GM23338 (cell line): ENCODE measurements at regions not wholly inside any gene's neighbourhood (a gene's known extent, or its start where the extent isn't known, plus 50 kb on each side); places are given as distances from the start of the nearest gene placed in this dataset.

Experiments
- CREB1 ChIP-seq: fragments of 250-450 bp; sonication (Bioruptor Pico); IDR thresholded peaks from 2 replicates; pipeline ENCODE4 v1.5.0; 2020; ENCODE audit warnings: low read depth, mild to moderate bottlenecking, moderate library complexity
- CTCF ChIP-seq, 2 experiments: fragments of 200-600 bp in 1 of 2; sonication (generic) in 1 of 2; conservative IDR thresholded peaks; 2 replicates each; pipeline versions ENCODE4 v1.5.1 to v1.6.1; 2016 to 2017; ENCODE audit warnings: antibody characterized with exemption in 2 of 2, low read depth in 2 of 2, mild to moderate bottlenecking in 2 of 2, moderate library complexity in 1 of 2
- EZH2 ChIP-seq: fragments of 200-600 bp; sonication (generic); IDR thresholded peaks from one replicate; pipeline ENCODE4 v1.8.0; 2017; ENCODE audit warnings: antibody characterized with exemption, mild to moderate bottlenecking, low read depth; ENCODE audit not compliant: unreplicated experiment
- EZH2phosphoT487 ChIP-seq: fragments of 200-600 bp; sonication (generic); IDR thresholded peaks from one replicate; pipeline ENCODE4 v1.8.1; 2018; ENCODE audit warnings: antibody characterized with exemption; ENCODE audit not compliant: unreplicated experiment
- JUNB ChIP-seq: IDR thresholded peaks from one replicate; pipeline ENCODE4 v1.6.1; 2016; ENCODE audit warnings: antibody characterized with exemption; ENCODE audit not compliant: unreplicated experiment
- NANOG ChIP-seq: IDR thresholded peaks from 2 replicates; pipeline ENCODE4 v1.6.1; 2016; ENCODE audit warnings: antibody characterized with exemption, borderline replicate concordance
- POLR2AphosphoS5 ChIP-seq: IDR thresholded peaks from 2 replicates; pipeline ENCODE4 v1.6.1; 2016; ENCODE audit warnings: antibody characterized with exemption, low read depth
- REST ChIP-seq: IDR thresholded peaks from one replicate; pipeline ENCODE4 v1.6.1; 2018; ENCODE audit warnings: antibody characterized with exemption; ENCODE audit not compliant: unreplicated experiment
- STAT1 ChIP-seq: IDR thresholded peaks from one replicate; pipeline ENCODE4 v1.6.1; 2016; ENCODE audit warnings: antibody characterized with exemption; ENCODE audit not compliant: unreplicated experiment
- TF ChIP-seq, protein P1 (sequence below): IDR thresholded peaks from 2 replicates; pipeline ENCODE4 v1.6.1; 2016; ENCODE audit warnings: antibody characterized with exemption

GRCh38 chr5:39730006-39730405 lies 305.2 kb upstream of the DAB2 start:
- no peak for TF ChIP-seq CREB1 (CRISPR knock-in tag)
- no peak for TF ChIP-seq CTCF (conservative IDR thresholded peaks at IDR 0.05; ENCODE audit: low read depth in 2 of 2)
- no peak for TF ChIP-seq POLR2AphosphoS5
- no peak for TF ChIP-seq EZH2phosphoT487
- no peak for TF ChIP-seq EZH2
- TF ChIP-seq REST: no peak
- TF ChIP-seq STAT1: no peak
- no peak for TF ChIP-seq NANOG
- TF ChIP-seq, protein P1, sequence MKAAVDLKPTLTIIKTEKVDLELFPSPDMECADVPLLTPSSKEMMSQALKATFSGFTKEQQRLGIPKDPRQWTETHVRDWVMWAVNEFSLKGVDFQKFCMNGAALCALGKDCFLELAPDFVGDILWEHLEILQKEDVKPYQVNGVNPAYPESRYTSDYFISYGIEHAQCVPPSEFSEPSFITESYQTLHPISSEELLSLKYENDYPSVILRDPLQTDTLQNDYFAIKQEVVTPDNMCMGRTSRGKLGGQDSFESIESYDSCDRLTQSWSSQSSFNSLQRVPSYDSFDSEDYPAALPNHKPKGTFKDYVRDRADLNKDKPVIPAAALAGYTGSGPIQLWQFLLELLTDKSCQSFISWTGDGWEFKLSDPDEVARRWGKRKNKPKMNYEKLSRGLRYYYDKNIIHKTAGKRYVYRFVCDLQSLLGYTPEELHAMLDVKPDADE: no peak
- TF ChIP-seq JUNB: no peak
